Activated CD4-positive, alpha-beta T cell treated with anti-CD3 and anti-CD28 coated beads, Interleukin-2, amount 50 U/mL, for 48 hours (primary cell): ENCODE measurements at regions not wholly inside any gene's neighbourhood (a gene's known extent, or its start where the extent isn't known, plus 50 kb on each side); places are given as distances from the start of the nearest gene placed in this dataset.
"Not testable (repeated sequence)": the region's sequence is repeated elsewhere in the genome, so short reads cannot be mapped to it uniquely, and the experiment has no call there.

Experiments used
- DNase-seq, 2 experiments: peaks; one replicate each; pipeline ENCODE4 v3.0.0-alpha.2; 2020

DNA sequence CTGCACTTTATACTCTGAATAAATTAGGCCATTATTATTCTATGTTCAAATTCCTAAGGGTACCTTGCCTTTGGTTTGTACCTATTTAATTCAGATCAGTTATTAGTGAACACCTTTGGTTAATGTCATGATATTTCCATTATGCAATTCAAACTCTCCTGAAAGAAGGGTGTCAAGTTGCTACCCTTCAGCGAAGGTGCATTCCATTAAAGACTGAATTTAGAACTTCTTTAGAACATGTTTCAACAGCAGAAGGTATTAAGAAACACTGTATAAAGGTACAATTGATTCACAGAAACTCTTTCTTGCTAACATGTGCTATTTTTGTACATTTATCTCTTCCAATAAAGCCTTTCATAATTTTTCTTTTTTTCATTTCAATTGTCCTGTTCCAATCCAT, 1545.4 kb upstream of the PCDH10 start:
- no peak for DNase-seq

- no peak for DNase-seq
Measured at GRCh38 chr4:131609039-131609438, 1540.1 kb upstream of the PCDH10 start.

GRCh38 chr4:131610517-131610916, 1538.6 kb upstream of the PCDH10 start:
- not testable (repeated sequence) for DNase-seq

DNA sequence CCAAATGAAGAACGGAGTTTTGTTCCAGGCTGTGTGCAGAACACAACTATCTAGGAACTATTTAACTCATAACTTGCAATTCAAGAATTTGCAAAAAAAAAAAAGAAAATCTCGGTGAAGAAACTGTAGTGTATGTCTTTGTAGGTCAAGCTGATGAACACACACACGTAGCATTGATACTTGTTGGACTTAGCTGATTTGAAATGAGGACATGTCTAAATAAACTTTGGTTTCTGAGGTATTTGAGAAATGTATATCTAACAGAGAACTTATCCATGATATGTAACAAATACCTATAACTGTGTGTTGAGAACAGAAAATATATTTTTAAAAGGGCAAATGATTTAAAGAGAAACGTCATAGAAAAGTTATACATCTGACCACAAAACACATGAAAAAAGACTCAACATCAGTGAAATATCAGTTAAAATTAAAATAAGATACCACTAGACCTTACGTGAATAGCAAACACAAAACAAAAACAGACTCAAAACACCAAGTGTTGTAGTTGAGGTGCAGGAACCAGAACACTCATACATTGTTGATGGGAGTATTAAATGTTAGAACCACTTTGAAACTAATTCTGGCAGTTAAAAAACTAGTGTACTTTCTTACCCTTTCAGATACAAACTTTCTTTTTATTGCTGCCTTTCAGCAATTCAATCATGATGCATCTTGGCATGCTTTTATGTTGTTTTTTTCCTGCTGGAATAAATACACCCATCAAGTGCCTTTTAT, 1535.8 kb upstream of the PCDH10 start:
- no peak for DNase-seq

DNA sequence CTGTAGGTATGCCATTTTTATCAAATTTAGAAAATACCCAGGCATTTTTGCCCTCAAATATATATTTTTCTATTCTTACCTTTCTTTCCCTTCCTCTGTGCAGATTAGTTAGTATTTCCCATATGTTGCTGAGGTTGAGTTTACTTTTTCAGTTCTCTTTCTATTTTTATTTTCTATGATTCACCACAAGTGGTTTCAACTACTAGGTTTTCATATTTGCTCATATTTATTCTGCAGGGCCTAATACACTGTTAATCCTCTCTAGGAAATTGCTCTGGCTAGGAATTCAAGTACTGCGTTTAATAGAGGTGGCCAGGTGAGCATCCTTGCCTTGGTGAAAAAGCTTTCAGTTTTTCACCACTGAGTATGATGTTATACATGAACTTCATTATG, 1535.3 kb upstream of the PCDH10 start:
- DNase-seq, result no peak

GRCh38 chr4:131632877-131633276, 1516.2 kb upstream of the PCDH10 start:
- no peak for DNase-seq

DNA sequence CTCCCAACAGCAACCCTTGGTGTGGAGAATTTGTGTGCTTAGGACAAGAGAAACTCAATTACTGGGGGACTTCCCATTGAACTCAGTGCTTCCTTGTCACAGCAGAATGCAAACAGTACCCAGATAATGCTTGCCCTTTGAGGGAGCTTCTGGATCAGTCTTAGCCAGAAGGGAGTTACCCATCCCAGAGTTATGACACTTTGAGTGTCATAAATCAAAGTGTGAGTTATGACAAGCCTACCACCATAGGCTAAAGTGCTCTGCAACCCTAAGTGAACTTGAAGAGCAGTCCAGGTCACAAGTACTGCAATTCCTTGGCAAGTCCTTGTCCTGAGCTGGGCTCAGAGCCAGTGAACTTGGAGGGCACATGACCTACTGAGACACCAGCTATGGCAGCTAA, 1513.9 kb upstream of the PCDH10 start:
- DNase-seq, result no peak

- no peak for DNase-seq
Measured at GRCh38 chr4:131638781-131639180, 1510.3 kb upstream of the PCDH10 start.

DNA sequence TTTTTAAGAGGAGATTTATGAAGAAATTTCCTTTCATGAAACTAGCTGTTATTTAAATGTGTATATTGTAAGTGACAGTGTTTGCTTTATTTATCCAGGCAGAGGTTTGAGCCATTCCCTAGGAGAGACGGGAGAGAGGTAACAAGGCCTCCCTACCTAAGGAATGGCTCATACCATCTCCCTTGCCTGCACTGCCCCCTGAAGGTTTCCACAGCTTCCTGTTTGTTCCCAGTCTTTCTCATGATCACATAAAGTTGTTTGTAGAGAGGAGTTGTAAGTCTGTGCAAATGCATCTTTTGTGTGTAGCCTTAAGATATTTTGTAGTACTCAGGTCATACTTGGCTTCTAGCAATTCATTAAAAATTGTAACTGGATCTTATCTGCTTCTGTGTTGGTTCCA, 1504.5 kb upstream of the PCDH10 start:
- DNase-seq, result no peak

DNA sequence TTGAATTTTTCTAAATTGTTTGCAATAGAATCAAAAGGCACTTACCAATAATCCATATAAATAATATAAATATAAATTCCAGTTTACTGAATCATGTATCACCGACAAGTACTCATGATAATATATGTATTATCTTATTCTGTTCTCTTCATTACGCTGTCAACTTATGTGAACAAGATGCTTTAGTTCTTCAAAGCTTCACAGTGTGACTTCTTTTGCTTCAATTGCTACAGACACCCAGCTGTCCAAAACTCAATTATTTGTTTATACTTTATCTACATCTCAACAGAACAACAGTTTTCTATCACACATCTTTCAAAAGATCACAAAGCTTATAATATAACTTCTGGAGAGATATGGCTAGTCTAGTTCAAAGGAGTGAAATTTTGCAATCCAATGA, 1499.9 kb upstream of the PCDH10 start:
- no peak for DNase-seq

GRCh38 chr4:131650951-131651350, 1498.1 kb upstream of the PCDH10 start:
- DNase-seq, result no peak

DNA sequence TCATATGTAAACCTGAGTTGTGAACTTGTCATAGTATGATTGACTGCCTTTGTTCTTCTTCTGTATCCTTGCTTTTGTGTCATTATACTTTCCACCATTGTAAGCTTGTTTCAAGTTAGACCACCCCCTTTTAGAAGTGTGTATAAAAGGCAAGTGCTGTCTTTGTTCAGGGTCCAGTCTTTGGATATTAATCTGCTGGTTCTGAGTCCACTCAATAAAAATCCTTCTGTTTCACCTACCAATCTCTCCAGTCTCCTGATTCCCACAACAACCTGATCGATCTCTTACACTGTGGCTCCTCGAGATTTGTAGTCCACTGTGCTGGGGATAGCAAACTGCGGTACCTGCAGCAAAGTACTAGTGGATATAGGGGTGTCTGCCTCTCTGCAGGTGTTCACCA, 1465.8 kb upstream of the PCDH10 start:
- DNase-seq, result not testable (repeated sequence)

DNA sequence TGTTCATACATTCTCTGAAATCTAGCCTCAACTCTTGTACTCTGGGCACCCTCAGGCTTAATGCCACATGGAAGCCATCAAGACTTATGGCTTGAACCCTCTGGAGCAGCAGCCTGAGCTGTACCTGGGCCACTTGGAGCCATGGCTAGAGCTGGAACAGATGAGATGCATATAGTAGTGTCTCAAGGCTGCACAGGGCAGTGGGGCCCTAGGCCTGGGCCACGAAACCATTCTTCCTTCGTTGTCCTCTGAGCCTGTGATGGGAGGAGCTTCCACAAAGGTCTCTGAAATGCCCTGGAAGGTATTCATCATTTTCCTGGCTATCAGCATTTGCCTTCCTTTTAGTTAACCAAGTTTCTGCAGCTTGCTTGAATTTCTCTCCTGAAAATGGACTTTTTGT, 1427.2 kb upstream of the PCDH10 start:
- DNase-seq, result no peak

- not testable (repeated sequence) for DNase-seq
Measured at GRCh38 chr4:131723069-131723468, 1426.0 kb upstream of the PCDH10 start.

- not testable (repeated sequence) for DNase-seq
Measured at GRCh38 chr4:131724847-131725246, 1424.2 kb upstream of the PCDH10 start.

DNA sequence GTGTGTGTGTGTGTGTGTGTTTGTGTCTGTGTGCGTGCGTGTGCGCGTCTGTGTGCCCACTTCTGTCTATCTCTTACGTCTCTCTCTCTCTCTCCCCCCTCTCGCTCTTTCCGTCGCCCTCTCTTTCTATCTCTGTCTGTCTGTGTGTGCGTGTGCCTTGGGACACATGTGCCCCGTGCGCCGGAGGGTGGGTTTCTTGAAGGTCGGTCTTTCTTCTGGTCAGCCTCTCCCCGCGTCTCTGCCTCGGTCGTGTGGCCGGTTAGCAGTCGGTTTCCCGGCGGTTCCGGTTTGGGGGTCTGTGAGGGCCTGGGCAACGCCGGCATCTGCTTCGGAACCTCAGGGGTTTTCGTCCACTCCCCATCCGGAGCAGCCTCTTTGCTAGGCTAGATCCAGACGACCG, 1423.6 kb upstream of the PCDH10 start:
- DNase-seq, result not testable (repeated sequence)

GRCh38 chr4:131726940-131727339, 1422.2 kb upstream of the PCDH10 start:
- not testable (repeated sequence) for DNase-seq

GRCh38 chr4:131727418-131727817, 1421.7 kb upstream of the PCDH10 start:
- DNase-seq, result not testable (repeated sequence)

DNA sequence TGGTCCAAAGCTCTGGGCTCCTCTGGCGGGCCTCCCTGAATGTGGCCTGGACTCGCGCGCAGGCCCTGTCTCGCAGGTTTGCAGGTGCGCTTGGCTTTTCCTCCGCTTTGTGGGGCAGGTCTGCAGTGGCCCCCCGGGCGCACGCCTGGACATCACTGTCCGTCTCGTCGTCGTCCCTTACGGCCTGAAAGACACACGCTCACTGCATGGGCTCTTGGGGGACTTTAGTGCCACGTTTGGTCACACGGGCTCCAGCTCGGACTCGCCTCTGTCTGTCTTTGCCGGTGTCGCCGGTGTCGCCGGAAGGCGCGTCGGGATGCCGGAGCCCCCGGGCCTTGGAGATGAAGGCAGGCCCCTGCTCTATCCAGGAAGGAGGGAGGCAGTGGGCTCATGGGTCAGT, 1419.9 kb upstream of the PCDH10 start:
- DNase-seq, result not testable (repeated sequence)

- DNase-seq, result not testable (repeated sequence)
Measured at GRCh38 chr4:131729716-131730398, 1419.2 kb upstream of the PCDH10 start.

DNA sequence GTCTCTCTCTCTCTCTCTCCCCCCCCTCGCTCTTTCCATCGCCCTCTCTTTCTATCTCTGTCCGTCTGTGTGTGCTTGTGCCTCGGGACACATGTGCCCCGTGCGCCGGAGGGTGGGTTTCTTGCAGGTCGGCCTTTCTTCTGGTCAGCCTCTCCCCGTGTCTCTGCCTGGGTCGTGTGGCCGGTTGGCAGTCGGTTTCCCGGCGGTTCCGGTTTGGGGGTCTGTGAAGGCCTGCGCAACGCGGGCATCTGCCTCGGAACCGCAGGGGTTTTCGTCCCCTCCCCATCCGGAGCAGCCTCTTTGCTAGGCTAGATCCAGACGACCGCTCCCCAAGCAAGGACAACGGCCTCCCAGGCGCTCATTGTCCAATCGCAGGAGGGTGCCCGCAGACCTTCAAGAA, 1418.5 kb upstream of the PCDH10 start:
- DNase-seq, result not testable (repeated sequence)

DNA sequence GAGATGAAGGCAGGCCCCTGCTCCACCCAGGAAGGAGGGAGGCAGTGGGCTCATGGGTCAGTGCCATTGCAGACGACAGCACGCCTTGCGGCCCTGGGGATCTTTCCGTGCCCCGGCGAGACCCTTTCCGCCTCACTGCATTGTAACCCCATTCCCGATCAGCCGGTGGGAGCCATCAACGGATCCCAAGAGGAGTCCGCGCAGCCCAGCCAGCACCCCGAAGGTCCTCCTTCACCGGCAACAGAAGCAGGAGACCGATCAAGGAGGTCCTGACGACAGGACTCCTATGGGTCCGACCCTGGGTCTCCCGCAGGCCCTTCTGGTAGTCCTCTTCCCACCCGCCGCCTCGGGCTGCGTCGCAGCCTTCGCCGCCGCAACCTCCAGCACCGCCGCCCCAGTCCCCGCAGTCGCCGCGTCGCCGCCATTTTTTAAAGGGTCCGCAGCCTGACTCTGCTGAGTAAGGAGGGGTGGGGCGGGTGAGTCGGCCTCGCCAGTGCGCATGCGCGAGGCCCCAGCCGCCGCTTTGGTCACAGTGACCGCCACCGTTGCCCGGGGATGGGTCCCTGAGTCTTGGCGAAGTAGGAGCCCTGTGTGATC, 1417.0 kb upstream of the PCDH10 start:
- not testable (repeated sequence) for DNase-seq

DNA sequence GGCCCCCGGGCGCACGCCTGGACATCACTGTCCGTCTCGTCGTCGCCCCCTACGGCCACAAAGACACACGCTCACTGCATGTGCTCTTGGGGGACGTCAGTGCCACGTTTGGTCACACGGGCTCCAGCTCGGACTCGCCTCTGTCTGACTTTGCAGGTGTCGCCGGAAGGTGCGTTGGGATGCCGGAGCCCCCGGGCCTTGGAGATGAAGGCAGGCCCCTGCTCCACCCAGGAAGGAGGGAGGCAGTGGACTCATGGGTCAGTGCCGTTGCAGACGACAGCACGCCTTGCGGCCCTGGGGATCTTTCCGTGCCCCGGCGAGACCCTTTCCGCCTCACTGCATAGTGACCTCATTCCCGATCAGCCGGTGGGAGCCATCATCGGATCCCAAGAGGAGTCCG, 1414.8 kb upstream of the PCDH10 start:
- DNase-seq, result not testable (repeated sequence)

- DNase-seq, result not testable (repeated sequence)
Measured at GRCh38 chr4:131734851-131735385, 1414.2 kb upstream of the PCDH10 start.
